Endothelial cell of umbilical vein (primary cell): ENCODE measurements at regions not wholly inside any gene's neighbourhood (a gene's known extent, or its start where the extent isn't known, plus 50 kb on each side); places are given as distances from the start of the nearest gene placed in this dataset.

Experiments used
- BruUV-seq: library from RNA; stranded (reverse); fragments of 400-500 nt; replicated peaks from 2 replicates; lab custom pipeline; 2021; lab: Mats Ljungman, UMichigan
- CTCF ChIA-PET: fragments of 300-600, 350-600 bp; sonication (Branson Sonifier 250); formaldehyde crosslinking; loops from one replicate; lab custom pipeline; 2021; ENCODE audit warnings: antibody characterized with exemption, inconsistent platforms; lab: Charles Lee
- POLR2A ChIA-PET: fragments of 300-600, 350-600 bp; sonication (Branson Sonifier 250); formaldehyde crosslinking; loops from one replicate; lab custom pipeline; 2021; ENCODE audit warnings: antibody characterized with exemption, inconsistent platforms; lab: Charles Lee
- DNase-seq: peaks from one replicate; pipeline ENCODE4 v3.0.0-alpha.2; 2011; ENCODE audit warnings: low read depth, low spot score
- FAIRE-seq: peaks from 2 replicates; lab custom pipeline; 2011; peaks lifted over from hg19 to GRCh38; lab: Jason Lieb, UNC
- H2AFZ ChIP-seq: 2 replicates; pipeline ENCODE4 v1.6.0; 2012; ENCODE audit warnings: low read depth, low read length, control low read depth, inconsistent platforms
- H3K27ac ChIP-seq: 2 replicates; pipeline ENCODE4 v1.5.1; 2011; ENCODE audit warnings: low read depth, mild to moderate bottlenecking, control low read depth, low read length, moderate library complexity; ENCODE audit not compliant: insufficient read depth
- H3K27me3 ChIP-seq, 2 experiments: 2 replicates each; pipeline versions ENCODE4 v1.6.0 to v1.6.1; 2011; ENCODE audit warnings: low read length in 2 of 2, mixed read lengths in 1 of 2; ENCODE audit not compliant: control insufficient read depth in 2 of 2, insufficient read depth in 2 of 2
- H3K36me3 ChIP-seq, 2 experiments: 2 replicates in 1 of 2; 3 replicates in 1 of 2; pipeline ENCODE4 v1.5.1; 2011; ENCODE audit warnings: low read length in 2 of 2, mild to moderate bottlenecking in 1 of 2, moderate library complexity in 1 of 2; ENCODE audit not compliant: control insufficient read depth in 2 of 2, insufficient read depth in 2 of 2; ENCODE audit errors: extremely low read depth in 1 of 2
- H3K4me1 ChIP-seq: 3 replicates; pipeline ENCODE4 v1.5.1; 2011; ENCODE audit warnings: mild to moderate bottlenecking, low read length; ENCODE audit not compliant: control insufficient read depth, insufficient read depth; ENCODE audit errors: extremely low read depth
- H3K4me2 ChIP-seq: 2 replicates; pipeline ENCODE4 v1.6.1; 2011; ENCODE audit warnings: low read length, control low read depth, mixed read lengths; ENCODE audit not compliant: insufficient read depth
- H3K4me3 ChIP-seq, 3 experiments: fragments of 200-600 bp in 1 of 3; sonication (generic), shearing (Covaris generic) in 1 of 3; replicated peaks in 1 of 3; 2 replicates each; pipeline ENCODE4 v1.5.1; 2011 to 2016; ENCODE audit warnings: control low read depth in 3 of 3, low read length in 3 of 3, mild to moderate bottlenecking in 2 of 3, inconsistent platforms in 1 of 3, low read depth in 1 of 3, moderate library complexity in 1 of 3; ENCODE audit not compliant: insufficient read depth in 1 of 3
- H3K79me2 ChIP-seq: 2 replicates; pipeline ENCODE4 v1.6.0; 2012; ENCODE audit warnings: low read length, inconsistent platforms; ENCODE audit not compliant: control insufficient read depth, insufficient read depth
- H3K9ac ChIP-seq: replicated peaks from 2 replicates; pipeline ENCODE3; 2011; ENCODE audit warnings: low read length, control low read depth; ENCODE audit not compliant: insufficient read depth; ENCODE audit errors: extremely low read depth
- H3K9me1 ChIP-seq: replicated peaks from 3 replicates; pipeline ENCODE4 v1.6.0; 2011; ENCODE audit warnings: mild to moderate bottlenecking, low read length; ENCODE audit not compliant: control insufficient read depth, insufficient read depth; ENCODE audit errors: extremely low read depth
- H3K9me3 ChIP-seq: replicated peaks from 2 replicates; pipeline ENCODE4 v1.5.1; 2012; ENCODE audit warnings: low read length, inconsistent platforms; ENCODE audit not compliant: control insufficient read depth, insufficient read depth
- H4K20me1 ChIP-seq: replicated peaks from 2 replicates; pipeline ENCODE3; 2011; ENCODE audit warnings: mild to moderate bottlenecking, low read length; ENCODE audit not compliant: control insufficient read depth, insufficient read depth; ENCODE audit errors: extremely low read depth
- CTCF ChIP-seq, 2 donors: IDR thresholded peaks; 1 replicate in 1 of 2; 2 replicates in 1 of 2; pipeline ENCODE4 v1.5.1; 2011; ENCODE audit warnings: low read length in 2 of 2, mild to moderate bottlenecking in 2 of 2, moderate library complexity in 2 of 2, control low read depth in 1 of 2, inconsistent platforms in 1 of 2, low read depth in 1 of 2; ENCODE audit not compliant: insufficient read depth in 1 of 2; ENCODE audit errors: extremely low read depth in 1 of 2
- EZH2 ChIP-seq: IDR thresholded peaks from 2 replicates; pipeline ENCODE4 v1.6.1; 2012; ENCODE audit warnings: borderline replicate concordance, low read depth, mild to moderate bottlenecking, moderate library complexity, low read length, inconsistent platforms; ENCODE audit not compliant: severe bottlenecking
- FOS ChIP-seq: IDR thresholded peaks from 2 replicates; pipeline ENCODE4 v1.6.1; 2011; ENCODE audit warnings: mild to moderate bottlenecking, low read length, moderate library complexity, borderline replicate concordance; ENCODE audit not compliant: insufficient read depth
- GATA2 ChIP-seq: IDR thresholded peaks from 2 replicates; pipeline ENCODE4 v1.7.0; 2011; ENCODE audit warnings: low read depth, mild to moderate bottlenecking, moderate library complexity, mixed read lengths, low read length; ENCODE audit not compliant: insufficient read length, insufficient read depth
- JUN ChIP-seq: IDR thresholded peaks from 2 replicates; pipeline ENCODE4 v1.6.1; 2011; ENCODE audit warnings: borderline replicate concordance, low read depth; ENCODE audit not compliant: insufficient read length, insufficient read depth
- MAX ChIP-seq: IDR thresholded peaks from 2 replicates; pipeline ENCODE4 v1.6.1; 2011; ENCODE audit not compliant: insufficient read depth, insufficient read length
- MYC ChIP-seq: IDR thresholded peaks from one replicate; pipeline ENCODE4 v1.6.1; 2011; ENCODE audit warnings: mild to moderate bottlenecking, low read depth, low read length
- POLR2A ChIP-seq: IDR thresholded peaks from 2 replicates; pipeline ENCODE4 v1.6.1; 2012; ENCODE audit warnings: low read depth, mild to moderate bottlenecking, control low read depth, low read length
- POLR2AphosphoS5 ChIP-seq: IDR thresholded peaks from 2 replicates; pipeline ENCODE4 v1.6.1; 2012; ENCODE audit warnings: low read depth, mild to moderate bottlenecking, control low read depth, low read length, moderate library complexity; ENCODE audit not compliant: insufficient read depth
- dilution Hi-C: fragments of 300-500 bp; cut with MboI; formaldehyde crosslinking; loops from one replicate; pipeline ENCODE4 v1.15.0; 2019; ENCODE audit warnings: low sequenced_read_pairs; ENCODE audit not compliant: extremely low pct_ligation_motif_present
- intact Hi-C: fragments of 100-400 bp; cut with micrococcal nuclease; formaldehyde crosslinking; loops from one replicate; pipeline ENCODE4 v1.10.0; 2022

- FAIRE-seq (no peak), DNase-seq (no peak)
- TF ChIP-seq MYC (no peak), CTCF (IDR thresholded peaks at IDR 0.05; ENCODE audit: extremely low read depth in 1 of 2, insufficient read depth in 1 of 2, low read depth in 1 of 2, low read length in 2 of 2) (no peak), POLR2AphosphoS5 (no peak), GATA2 (no peak), EZH2 (no peak), POLR2A (no peak), MAX (no peak), FOS (no peak), JUN (no peak)
- H4K20me1 ChIP-seq, result no peaks in the 10 kb centered on the region
- no peaks in the 10 kb centered on the region for H3K36me3 ChIP-seq
- H3K27me3 ChIP-seq, result no peaks in the 10 kb centered on the region
- H3K4me2 ChIP-seq, result no peak overlapping the region
- H3K27ac ChIP-seq, result no peak overlapping the region
- no peak overlapping the region for H3K4me3 ChIP-seq
- no peak overlapping the region for H2AFZ ChIP-seq
- H3K9me3 ChIP-seq, result peaks cover 9% of the 10 kb centered on the region
- no peaks in the 10 kb centered on the region for H3K9me1 ChIP-seq
- ChIA-PET POLR2A (no interaction called here), CTCF (no interaction called here)
- intact Hi-C loops, result no loop called here
- no TSS peak for BruUV-seq
- H3K9ac ChIP-seq, result no peak overlapping the region
- H3K4me1 ChIP-seq, result no peaks in the 10 kb centered on the region
- dilution Hi-C loops, result no loop called here
- H3K79me2 ChIP-seq, result no peaks in the 10 kb centered on the region
These were observed 1943.2 kb upstream of the DEFB115 start for GRCh38 chr20:29314294-29314693.
